ENCODE measurements at regions not wholly inside any gene's neighbourhood (a gene's known extent, or its start where the extent isn't known, plus 50 kb on each side); places are given as distances from the start of the nearest gene placed in this dataset.

DNA sequence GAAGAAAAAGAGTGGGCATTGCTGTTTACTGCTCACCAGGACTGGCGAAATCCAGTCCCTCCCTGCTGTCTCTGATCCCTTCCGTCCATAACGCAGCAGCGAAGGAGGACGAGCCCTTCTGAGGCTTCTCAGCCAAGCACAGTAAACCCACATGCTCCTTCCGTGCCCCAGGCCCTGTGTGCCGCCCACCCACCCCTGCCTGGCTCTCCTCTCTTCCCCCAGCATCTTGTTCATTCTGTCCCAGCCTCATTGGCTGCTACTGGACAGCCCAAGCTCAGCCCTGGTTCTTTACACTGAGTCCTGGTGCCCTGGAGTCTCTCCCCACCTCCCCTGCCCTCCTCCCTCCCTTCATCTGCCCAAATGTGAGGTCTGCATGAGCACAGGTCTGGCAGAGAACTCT lies 559.7 kb downstream of the BRD1 start:
- ATAC-seq (no peak), DNase-seq (ENCODE audit: low read depth, low spot score) (no peak)
- H4K20me1 ChIP-seq (ENCODE audit: insufficient read depth): no peaks in the 10 kb centered on the region
- no peak overlapping the region for H2AFZ ChIP-seq (ENCODE audit: low read depth, low read length, poor library complexity, severe bottlenecking)
- intact Hi-C loops (cut with micrococcal nuclease): no loop called here
- CTCF ChIA-PET: no interaction called here
- H3K4me1 ChIP-seq (ENCODE audit: control insufficient read depth in 1 of 2, insufficient read depth in 2 of 2, low read length in 2 of 2): no peaks in the 10 kb centered on the region
- H3K36me3 ChIP-seq (ENCODE audit: control insufficient read depth in 1 of 2, insufficient read depth in 2 of 2, low read length in 2 of 2): no peaks in the 10 kb centered on the region
- POLR2A ChIA-PET: no interaction called here
- no peak overlapping the region for H3K4me3 ChIP-seq (replicated peaks in 1 of 2; ENCODE audit: low read depth in 1 of 2, low read length in 2 of 2)
- H3K4me2 ChIP-seq (ENCODE audit: low read length): no peak overlapping the region
- H3K27ac ChIP-seq (ENCODE audit: low read depth, low read length): no peak overlapping the region
- H3K9ac ChIP-seq (ENCODE audit: low read length): no peak overlapping the region
- BruUV-seq (replicated peaks): no TSS peak
- peaks cover 36% of the 10 kb centered on the region; the same call in 1 of the 2 replicates for H3K27me3 ChIP-seq (ENCODE audit: insufficient read depth, low read length)
- H3K79me2 ChIP-seq (ENCODE audit: insufficient read depth, low read length): no peaks in the 10 kb centered on the region
- RAD21 ChIA-PET (ENCODE audit: low non-redundant PET in 1 of 2, low total read pairs in 2 of 2, uncharacterized antibody in 2 of 2, unreplicated experiment in 2 of 2): no interaction called here
- TF ChIP-seq EZH2 (IDR thresholded peaks at IDR 0.05) (no peak), SIN3A (IDR thresholded peaks at IDR 0.05; ENCODE audit: low read depth) (no peak), TCF7L2 (IDR thresholded peaks at IDR 0.05; ENCODE audit: borderline replicate concordance, extremely low read depth, insufficient read depth, insufficient read length) (no peak), ZNF274 (IDR thresholded peaks at IDR 0.05; ENCODE audit: low read depth, low read length) (no peak), CEBPB (IDR thresholded peaks at IDR 0.05; ENCODE audit: low read depth) (no peak), SP1 (IDR thresholded peaks at IDR 0.05; ENCODE audit: low read depth) (no peak), POLR2AphosphoS5 (IDR thresholded peaks at IDR 0.05; ENCODE audit: low read depth, low read length) (no peak)
- no peaks in the 10 kb centered on the region for H3K9me3 ChIP-seq (ENCODE audit: control insufficient read depth in 1 of 2, insufficient read depth in 1 of 2, low read depth in 1 of 2, low read length in 2 of 2)
- no peaks in the 10 kb centered on the region for H3K9me2 ChIP-seq (ENCODE audit: insufficient read depth)

DNA sequence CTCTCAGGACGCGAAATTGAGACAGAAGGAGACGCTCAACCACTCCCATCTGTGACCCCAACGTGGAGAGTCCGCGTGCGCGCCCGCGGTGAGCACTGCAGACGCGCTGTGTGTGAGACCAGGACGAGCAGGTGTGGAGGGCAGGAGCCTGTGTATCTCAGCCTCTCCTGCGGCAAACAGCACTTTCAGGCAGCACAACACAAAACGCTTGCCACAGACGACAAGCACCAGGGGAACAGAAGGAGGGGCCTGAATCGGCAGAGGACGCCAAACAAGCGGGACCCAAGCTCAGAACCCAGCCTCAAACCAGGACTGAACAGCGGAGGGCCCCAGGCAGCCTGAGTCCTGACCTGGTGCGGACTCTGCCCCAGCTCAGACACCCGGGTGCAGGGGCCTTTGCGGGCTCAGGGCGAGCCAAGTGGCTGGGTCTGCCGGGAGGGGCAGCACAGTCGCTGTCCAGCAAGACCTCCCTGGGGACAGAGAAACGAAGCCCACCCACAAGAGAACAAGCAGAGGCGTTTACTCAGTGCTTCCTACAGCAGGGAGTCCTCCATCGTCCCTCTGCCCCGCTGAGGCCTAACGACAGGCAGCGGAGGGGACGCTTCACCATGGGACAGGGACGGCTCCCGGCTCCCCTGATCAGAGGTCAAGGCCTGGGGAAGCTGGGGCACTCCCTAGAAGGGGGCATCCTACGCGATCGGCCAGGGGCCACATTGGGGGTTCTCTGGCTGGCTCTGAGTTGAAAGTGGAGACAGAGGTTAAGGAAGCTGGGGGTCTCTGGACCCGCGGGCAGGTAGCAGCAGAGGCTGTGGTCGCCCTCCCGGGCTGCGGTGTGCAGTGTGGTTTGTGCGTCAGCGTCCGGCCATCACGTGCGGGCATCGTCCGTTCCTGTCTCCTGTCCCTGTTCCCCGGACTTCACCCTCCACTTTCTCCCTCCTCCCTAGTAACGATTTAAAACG lies 560.8 kb downstream of the BRD1 start:
- no peaks in the 10 kb centered on the region for H3K4me1 ChIP-seq (ENCODE audit: control insufficient read depth in 1 of 2, insufficient read depth in 2 of 2, low read length in 2 of 2)
- ChIA-PET CTCF (no interaction called here), POLR2A (no interaction called here)
- TF ChIP-seq SRF (IDR thresholded peaks at IDR 0.05; ENCODE audit: low read depth) (no peak), POLR2AphosphoS5 (IDR thresholded peaks at IDR 0.05; ENCODE audit: low read depth, low read length) (no peak), EGR1 (IDR thresholded peaks at IDR 0.05; ENCODE audit: low read depth) (no peak), SIN3A (IDR thresholded peaks at IDR 0.05; ENCODE audit: low read depth) (no peak), RAD21 (IDR thresholded peaks at IDR 0.05; ENCODE audit: low read depth) (no peak), SP1 (IDR thresholded peaks at IDR 0.05; ENCODE audit: low read depth) (no peak), CBX3 (IDR thresholded peaks at IDR 0.05; ENCODE audit: low read depth) (no peak), POLR2A (IDR thresholded peaks at IDR 0.05; ENCODE audit: borderline replicate concordance, extremely low read depth, insufficient read depth, insufficient read length) (no peak), TCF7L2 (IDR thresholded peaks at IDR 0.05; ENCODE audit: borderline replicate concordance, extremely low read depth, insufficient read depth, insufficient read length) (no peak), FOSL1 (IDR thresholded peaks at IDR 0.05; ENCODE audit: low read depth) (no peak)
- TF ChIP-seq, protein P1, sequence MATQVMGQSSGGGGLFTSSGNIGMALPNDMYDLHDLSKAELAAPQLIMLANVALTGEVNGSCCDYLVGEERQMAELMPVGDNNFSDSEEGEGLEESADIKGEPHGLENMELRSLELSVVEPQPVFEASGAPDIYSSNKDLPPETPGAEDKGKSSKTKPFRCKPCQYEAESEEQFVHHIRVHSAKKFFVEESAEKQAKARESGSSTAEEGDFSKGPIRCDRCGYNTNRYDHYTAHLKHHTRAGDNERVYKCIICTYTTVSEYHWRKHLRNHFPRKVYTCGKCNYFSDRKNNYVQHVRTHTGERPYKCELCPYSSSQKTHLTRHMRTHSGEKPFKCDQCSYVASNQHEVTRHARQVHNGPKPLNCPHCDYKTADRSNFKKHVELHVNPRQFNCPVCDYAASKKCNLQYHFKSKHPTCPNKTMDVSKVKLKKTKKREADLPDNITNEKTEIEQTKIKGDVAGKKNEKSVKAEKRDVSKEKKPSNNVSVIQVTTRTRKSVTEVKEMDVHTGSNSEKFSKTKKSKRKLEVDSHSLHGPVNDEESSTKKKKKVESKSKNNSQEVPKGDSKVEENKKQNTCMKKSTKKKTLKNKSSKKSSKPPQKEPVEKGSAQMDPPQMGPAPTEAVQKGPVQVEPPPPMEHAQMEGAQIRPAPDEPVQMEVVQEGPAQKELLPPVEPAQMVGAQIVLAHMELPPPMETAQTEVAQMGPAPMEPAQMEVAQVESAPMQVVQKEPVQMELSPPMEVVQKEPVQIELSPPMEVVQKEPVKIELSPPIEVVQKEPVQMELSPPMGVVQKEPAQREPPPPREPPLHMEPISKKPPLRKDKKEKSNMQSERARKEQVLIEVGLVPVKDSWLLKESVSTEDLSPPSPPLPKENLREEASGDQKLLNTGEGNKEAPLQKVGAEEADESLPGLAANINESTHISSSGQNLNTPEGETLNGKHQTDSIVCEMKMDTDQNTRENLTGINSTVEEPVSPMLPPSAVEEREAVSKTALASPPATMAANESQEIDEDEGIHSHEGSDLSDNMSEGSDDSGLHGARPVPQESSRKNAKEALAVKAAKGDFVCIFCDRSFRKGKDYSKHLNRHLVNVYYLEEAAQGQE (IDR thresholded peaks at IDR 0.05; ENCODE audit: low read depth): no peak

More for the DNA sequence above, 560.8 kb downstream of the BRD1 start:
- Histone ChIP-seq H3K9me2 (ENCODE audit: insufficient read depth) (no peaks in the 10 kb centered on the region), H3K4me3 (replicated peaks in 1 of 2; ENCODE audit: low read depth in 1 of 2, low read length in 2 of 2) (no peak overlapping the region), H3K27ac (ENCODE audit: low read depth, low read length) (no peak overlapping the region), H2AFZ (ENCODE audit: low read depth, low read length, poor library complexity, severe bottlenecking) (no peak overlapping the region), H3K9me3 (ENCODE audit: control insufficient read depth in 1 of 2, insufficient read depth in 1 of 2, low read depth in 1 of 2, low read length in 2 of 2) (no peaks in the 10 kb centered on the region), H3K27me3 (ENCODE audit: insufficient read depth, low read length) (peaks cover 28% of the 10 kb centered on the region; the same call in 1 of the 2 replicates), H3K9ac (ENCODE audit: low read length) (no peak overlapping the region), H3K36me3 (ENCODE audit: control insufficient read depth in 1 of 2, insufficient read depth in 2 of 2, low read length in 2 of 2) (no peaks in the 10 kb centered on the region), H3K79me2 (ENCODE audit: insufficient read depth, low read length) (no peaks in the 10 kb centered on the region), H4K20me1 (ENCODE audit: insufficient read depth) (no peaks in the 10 kb centered on the region), H3K4me2 (ENCODE audit: low read length) (no peak overlapping the region)
- RAD21 ChIA-PET (ENCODE audit: low non-redundant PET in 1 of 2, low total read pairs in 2 of 2, uncharacterized antibody in 2 of 2, unreplicated experiment in 2 of 2): no interaction called here
- DNase-seq (ENCODE audit: low read depth, low spot score): no peak
- no TSS peak for BruUV-seq (replicated peaks)
- ATAC-seq: no peak
- intact Hi-C loops (cut with micrococcal nuclease): no loop called here
